SKM-1 treated with dmso at 0.1 percent for 144 hours (cell line): ENCODE measurements at regions not wholly inside any gene's neighbourhood (a gene's known extent, or its start where the extent isn't known, plus 50 kb on each side); places are given as distances from the start of the nearest gene placed in this dataset.

Experiments
- DNase-seq: peaks from one replicate; lab custom pipeline; 2025; ENCODE audit not compliant: unreplicated experiment; lab: John Stamatoyannopoulos, UW

- no peak for DNase-seq
These were observed 1403.5 kb upstream of the PABPC4L start for GRCh38 chr4:135605076-135605475.

GRCh38 chr4:135604531-135604930 lies 1402.9 kb upstream of the PABPC4L start:
- DNase-seq = no peak

- no peak for DNase-seq
These were observed 1399.8 kb upstream of the PABPC4L start for GRCh38 chr4:135601351-135601750.

- no peak for DNase-seq
These were observed 1396.6 kb upstream of the PABPC4L start for GRCh38 chr4:135598151-135598550.

- no peak for DNase-seq
These were observed 1392.9 kb upstream of the PABPC4L start for GRCh38 chr4:135594521-135594920.

- DNase-seq = no peak
These were observed 1373.5 kb upstream of the PABPC4L start for GRCh38 chr4:135575041-135575440.

- DNase-seq = no peak
These were observed 1371.7 kb upstream of the PABPC4L start for GRCh38 chr4:135573251-135573650.

GRCh38 chr4:135564090-135564489 lies 1362.5 kb upstream of the PABPC4L start:
- DNase-seq = no peak

- DNase-seq = no peak
These were observed 1351.6 kb upstream of the PABPC4L start for GRCh38 chr4:135553213-135553612.

- DNase-seq = no peak
These were observed 1350.5 kb upstream of the PABPC4L start for GRCh38 chr4:135552131-135552530.

- DNase-seq = no peak
These were observed 1347.1 kb upstream of the PABPC4L start for GRCh38 chr4:135548711-135549110.

GRCh38 chr4:135545616-135546317 lies 1344.2 kb upstream of the PABPC4L start:
- DNase-seq = no peak

GRCh38 chr4:135538698-135539097 lies 1337.1 kb upstream of the PABPC4L start:
- no peak for DNase-seq

- DNase-seq = no peak
These were observed 1331.5 kb upstream of the PABPC4L start for GRCh38 chr4:135533053-135533452.

GRCh38 chr4:135532132-135532531 lies 1330.5 kb upstream of the PABPC4L start:
- DNase-seq = no peak

GRCh38 chr4:135515295-135515694 lies 1313.7 kb upstream of the PABPC4L start:
- DNase-seq = no peak

- no peak for DNase-seq
These were observed 1309.0 kb upstream of the PABPC4L start for GRCh38 chr4:135510582-135510981.

- no peak for DNase-seq
These were observed 1306.6 kb upstream of the PABPC4L start for GRCh38 chr4:135508006-135508714.

- DNase-seq = no peak
These were observed 1296.1 kb upstream of the PABPC4L start for GRCh38 chr4:135497563-135498152.

GRCh38 chr4:135492439-135492838 lies 1290.8 kb upstream of the PABPC4L start:
- no peak for DNase-seq

- no peak for DNase-seq
These were observed 1283.8 kb upstream of the PABPC4L start for GRCh38 chr4:135485371-135485770.

- no peak for DNase-seq
These were observed 1274.7 kb upstream of the PABPC4L start for GRCh38 chr4:135476272-135476671.
